ENCODE measurements at regions not wholly inside any gene's neighbourhood (a gene's known extent, or its start where the extent isn't known, plus 50 kb on each side); places are given as distances from the start of the nearest gene placed in this dataset.
"Not testable (repeated sequence)": the region's sequence is repeated elsewhere in the genome, so short reads cannot be mapped to it uniquely, and the experiment has no call there.

DNA sequence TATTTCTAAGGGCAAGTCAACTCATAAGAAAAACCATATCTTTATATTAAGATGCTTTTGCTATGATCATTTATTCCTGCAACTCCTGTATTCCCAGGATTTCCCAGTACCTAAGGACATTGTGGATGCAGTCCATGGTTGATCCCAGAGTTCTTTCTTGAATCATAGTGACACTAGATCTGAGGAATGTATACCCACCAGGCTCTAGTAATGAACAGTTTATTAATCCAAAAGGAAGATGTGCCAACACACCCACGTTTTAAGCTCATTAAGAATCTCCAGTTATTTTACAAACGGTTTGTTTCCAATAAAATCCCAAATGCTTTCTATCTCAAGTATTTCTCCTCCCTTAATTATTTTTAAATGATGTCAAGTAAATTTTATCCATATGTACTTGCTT, 210.8 kb upstream of the ZEB2 start:
- DNase-seq (ENCODE audit: low read depth in 2 of 2, low spot score in 1 of 2) = no peak

DNA sequence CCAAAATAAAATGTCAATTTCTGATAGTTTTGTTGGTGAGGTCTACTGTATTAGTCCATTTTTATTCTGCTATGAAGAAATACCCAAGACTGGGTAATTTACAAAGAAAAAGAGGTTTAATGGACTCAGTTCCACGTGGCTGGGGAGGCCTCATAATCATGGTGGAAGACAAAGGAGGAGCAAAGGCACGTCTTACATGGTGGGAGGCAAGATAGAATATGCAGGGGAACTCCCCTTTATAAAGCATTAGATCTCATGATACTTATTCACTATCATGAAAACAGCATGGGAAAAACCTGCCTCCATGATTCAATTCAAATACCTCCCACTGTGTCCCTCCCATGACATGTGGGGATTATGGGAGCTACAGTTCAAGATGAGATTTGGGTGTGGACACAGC, 204.5 kb upstream of the ZEB2 start:
- DNase-seq (ENCODE audit: low read depth in 2 of 2, low spot score in 1 of 2) = not testable (repeated sequence)

DNA sequence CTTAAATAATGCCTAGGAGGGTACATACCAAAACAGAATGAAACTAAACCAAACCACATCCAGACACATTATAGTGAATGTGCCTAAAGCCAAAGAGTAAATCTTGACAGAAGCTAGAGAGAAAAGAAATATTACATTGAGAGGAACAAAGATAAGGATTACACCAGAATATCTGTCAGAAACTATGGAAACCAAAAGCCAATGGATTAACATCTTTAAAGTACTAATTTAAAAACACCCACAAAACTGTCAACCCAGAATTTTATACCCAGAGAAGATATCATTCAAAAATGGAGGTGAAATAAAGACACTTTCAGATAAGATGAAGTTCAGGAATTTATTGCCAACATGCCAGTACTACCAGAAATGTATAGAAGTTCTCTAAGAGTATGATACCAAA, 198.5 kb upstream of the ZEB2 start:
- no peak for DNase-seq (ENCODE audit: low read depth in 2 of 2, low spot score in 1 of 2)

DNA sequence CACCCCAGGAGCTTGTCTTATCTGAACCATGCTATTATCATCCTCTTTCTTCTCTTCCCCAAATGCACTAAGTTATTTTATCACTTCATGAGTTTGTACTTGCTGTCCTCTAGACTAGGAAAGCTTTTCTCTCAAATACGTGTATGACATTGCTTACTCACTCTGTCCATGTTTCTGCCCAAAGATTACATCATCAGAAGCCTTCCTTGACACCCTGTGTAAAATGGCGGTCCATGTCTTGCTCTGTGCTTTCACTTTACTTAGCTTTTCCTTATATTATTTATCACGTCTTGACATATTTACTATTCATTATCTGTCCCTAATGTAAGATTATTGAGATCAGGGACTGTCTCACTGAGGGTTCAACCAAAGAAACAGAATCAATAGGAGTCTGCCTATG, 196.1 kb upstream of the ZEB2 start:
- no peak for DNase-seq (ENCODE audit: low read depth in 2 of 2, low spot score in 1 of 2)

DNA sequence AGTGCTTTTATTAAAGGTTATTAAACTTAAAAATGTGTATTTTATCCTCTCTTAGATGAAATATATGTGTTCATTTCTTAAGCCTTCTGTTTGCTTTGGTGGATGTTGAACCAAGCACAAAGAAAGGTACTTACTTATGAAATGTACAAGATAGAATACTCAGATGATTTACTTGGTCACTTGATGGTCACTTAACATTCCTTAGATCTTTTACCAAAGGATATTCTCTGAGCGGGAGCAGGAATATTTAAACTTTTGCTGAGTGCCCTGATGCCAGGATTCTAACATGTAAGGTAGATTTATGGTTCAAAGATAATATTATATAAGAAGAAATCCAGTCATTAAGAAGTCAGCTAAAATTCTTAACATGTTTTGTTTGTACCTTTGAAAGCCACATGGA, 193.5 kb upstream of the ZEB2 start:
- no peak for DNase-seq (ENCODE audit: low read depth in 2 of 2, low spot score in 1 of 2)

DNA sequence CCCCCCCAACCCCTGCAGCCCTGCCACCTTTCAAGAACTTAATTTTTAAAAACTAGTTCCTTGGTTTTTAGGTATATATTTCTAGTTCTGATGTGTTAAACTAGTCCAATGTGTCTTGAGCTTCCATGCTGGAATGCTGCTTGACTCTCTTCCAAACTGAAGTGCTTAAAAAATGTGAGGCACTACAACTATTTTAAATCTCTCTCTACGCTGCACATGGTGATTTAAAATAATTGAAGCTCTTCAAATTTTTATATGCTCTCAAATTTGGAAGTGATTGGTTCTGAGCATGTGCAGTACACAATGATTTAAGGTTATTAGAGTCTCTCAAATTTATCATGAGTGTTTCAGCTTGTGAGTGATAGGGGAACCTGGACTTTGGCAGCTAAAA, 192.6 kb upstream of the ZEB2 start:
- DNase-seq (ENCODE audit: low read depth in 2 of 2, low spot score in 1 of 2) = no peak

DNA sequence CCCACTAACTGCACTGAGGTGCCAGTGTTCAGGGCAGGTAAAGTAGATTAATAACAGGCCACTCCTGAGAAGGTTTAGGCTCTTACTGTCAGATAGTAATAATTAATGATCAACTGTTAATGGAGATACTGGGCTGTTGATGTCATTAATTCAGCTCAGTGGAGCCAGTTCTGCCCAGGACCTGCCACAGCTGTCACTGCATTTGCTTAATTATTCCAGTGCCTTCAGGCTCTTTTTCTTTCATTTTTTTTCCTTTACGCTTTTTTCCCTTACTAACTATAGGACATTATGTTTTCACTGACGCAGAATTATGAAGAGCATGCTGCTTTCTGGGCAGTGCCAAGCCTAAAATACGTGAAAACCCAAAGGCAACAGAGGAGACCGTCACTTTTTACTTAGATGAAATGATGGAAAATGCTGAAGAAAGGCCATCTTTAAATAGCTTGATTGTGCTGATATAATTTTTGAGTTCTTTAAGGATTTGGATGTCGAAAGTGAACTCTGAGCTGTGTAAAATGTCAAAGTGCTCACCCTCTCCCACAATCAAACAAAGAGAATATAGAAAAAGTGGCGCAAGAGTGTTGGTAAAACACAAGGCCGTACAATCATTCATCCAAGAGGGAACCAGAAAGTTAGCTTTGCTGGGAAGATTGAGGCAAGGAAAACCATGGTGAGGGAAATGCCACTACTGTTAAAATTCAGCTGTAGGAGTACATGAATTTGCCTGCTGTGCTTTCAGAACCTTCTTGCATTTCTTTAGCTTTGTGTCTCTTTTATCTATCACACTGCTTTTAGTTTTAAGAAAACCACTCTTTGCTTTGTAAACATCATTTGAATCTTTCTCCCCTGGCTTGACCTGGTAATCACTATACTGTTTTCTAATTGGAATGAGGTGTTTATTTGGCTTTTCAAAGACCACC, 192.0 kb upstream of the ZEB2 start:
- no peak for DNase-seq (ENCODE audit: low read depth in 2 of 2, low spot score in 1 of 2)

DNA sequence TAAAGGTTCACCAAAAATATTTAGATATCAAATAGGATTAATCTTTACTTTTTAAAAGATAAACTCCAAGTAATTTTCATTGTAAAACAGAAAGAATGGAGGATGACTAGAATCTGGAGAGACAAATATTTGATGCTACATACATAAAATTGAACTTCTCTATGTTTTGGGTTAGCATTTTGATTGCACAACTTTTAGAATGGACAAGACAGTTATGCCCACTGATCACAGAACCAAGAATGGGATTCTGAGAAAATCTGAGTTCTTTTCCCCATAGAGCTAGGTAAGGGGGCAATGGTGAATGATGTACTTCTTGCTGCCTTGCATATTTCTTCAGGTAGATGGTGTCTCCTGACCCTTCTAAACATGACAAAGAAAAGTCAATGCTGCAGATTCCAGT, 191.2 kb upstream of the ZEB2 start:
- no peak for DNase-seq (ENCODE audit: low read depth in 2 of 2, low spot score in 1 of 2)

DNA sequence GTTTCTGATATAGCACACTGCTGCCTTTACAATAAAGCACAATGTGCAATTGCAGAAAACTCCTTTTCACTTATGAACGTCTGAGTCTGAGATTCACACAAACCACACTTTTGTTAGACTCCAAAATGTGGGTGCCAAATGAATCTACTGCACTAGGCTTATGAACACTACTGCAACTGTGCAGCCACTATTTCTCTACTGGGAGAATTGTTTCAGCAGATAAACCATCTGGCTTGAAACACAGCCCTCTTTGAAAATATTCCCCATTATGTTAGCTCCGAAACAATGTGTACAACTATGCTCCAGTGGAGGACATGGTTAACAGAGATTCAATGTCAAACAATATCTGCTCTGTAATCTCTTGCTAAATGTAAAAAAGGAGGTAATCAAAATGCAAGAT, 188.7 kb upstream of the ZEB2 start:
- DNase-seq (ENCODE audit: low read depth in 2 of 2, low spot score in 1 of 2) = no peak

DNA sequence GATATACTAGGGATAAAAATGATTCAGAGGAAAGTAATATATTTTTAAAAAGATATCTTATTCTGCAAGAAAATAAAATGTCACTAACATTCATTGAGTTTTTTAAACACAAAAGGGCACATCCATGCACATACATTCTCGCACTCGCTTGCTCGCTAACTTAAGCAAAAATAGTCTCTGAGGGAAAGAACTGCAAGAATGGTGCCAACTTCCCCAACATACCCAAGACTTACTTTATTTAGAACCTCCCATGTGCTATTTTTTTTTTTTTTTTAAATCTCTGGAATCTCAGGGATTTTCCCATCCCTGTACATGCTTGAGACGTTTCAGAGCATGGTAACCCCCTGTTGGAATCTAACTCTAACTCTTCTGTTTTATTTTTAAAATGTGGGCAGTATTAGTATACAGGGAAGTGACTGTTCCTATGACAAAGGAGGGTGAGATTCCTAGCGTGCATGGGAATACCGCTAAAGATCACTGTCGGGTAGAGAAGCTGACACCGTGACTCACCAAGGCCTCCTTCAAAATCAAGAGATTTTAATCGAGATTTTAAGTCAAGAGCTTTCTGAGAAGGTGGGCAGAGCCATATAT, 187.9 kb upstream of the ZEB2 start:
- DNase-seq (ENCODE audit: low read depth in 2 of 2, low spot score in 1 of 2) = no peak

DNA sequence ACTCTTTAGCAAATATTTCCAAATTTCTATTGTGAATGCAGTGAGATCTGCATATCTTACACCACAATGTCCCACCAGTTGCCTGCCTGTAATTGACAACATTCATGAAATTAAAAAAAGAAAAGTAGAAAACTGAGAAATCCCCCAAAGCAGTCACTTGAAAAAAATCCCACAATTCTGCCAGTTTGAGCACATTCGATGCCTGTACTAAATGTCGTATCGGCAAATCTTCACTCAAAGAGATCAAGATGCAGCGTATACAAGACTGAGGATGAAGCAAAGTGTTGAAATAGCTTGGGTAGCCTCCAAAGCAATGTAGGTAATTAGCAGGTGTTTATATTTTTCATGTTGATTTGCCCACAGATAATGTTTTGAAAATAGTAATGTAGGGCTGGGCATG, 186.7 kb upstream of the ZEB2 start:
- DNase-seq (ENCODE audit: low read depth in 2 of 2, low spot score in 1 of 2) = no peak

DNA sequence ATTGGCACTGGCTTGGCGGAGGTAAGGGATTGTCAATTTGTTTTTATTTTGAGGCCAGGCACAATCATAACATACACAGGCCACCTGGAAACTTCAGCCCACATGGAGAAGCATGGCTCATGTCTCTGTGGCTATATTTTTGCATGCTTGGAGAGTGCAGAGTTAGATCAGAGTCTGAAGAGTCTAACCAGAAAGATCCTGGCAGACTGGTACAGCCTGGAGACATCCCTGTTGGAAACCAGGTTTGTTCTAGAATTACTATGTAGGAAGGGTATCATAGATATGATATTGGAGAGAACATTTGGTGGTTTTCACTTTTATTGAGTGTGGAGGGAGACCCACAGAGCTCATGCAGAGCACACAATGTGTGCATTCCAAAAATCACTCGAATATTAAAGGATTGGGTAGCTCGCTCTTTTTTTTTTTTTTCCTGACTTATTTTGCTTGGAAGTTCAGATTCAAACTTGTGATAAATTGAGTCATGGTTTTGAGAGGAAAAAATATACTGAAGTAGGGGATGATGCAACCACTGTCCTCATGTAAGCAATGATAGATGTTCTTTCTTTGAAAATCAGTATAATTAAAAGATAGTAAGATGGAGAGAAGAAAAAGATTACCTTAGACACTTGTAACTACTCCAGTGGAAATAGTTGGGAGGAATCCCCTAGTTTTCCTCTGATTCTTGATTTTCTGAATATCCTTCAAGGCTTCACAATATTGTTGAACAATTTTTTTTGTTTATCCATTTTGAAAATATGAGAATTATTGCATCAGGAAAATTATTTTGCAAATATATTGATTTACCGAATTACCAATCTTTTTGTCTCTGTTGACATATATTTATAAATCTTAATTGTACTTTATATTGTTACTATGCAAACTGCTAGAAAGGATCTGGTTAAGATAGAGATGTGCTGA, 185.7 kb upstream of the ZEB2 start:
- no peak for DNase-seq (ENCODE audit: low read depth in 2 of 2, low spot score in 1 of 2)

DNA sequence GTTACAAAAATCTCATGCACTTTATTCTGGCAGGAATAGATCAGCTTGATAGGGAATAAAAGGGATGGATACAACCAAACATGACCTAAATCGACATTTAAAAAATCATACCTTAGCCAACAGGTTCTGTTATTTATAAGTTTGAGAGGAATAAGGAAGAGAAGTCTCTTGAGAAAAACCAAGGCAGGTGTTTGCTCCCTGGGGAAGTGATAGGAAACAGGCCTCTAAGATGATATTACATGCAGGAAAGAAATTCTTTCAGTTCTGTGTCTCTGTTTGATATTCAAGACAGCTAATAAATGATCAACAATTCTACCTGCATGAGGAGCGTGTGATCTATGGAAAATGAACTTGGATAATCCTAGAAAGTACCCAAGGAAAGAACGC, 184.8 kb upstream of the ZEB2 start:
- DNase-seq (ENCODE audit: low read depth in 2 of 2, low spot score in 1 of 2) = no peak

DNA sequence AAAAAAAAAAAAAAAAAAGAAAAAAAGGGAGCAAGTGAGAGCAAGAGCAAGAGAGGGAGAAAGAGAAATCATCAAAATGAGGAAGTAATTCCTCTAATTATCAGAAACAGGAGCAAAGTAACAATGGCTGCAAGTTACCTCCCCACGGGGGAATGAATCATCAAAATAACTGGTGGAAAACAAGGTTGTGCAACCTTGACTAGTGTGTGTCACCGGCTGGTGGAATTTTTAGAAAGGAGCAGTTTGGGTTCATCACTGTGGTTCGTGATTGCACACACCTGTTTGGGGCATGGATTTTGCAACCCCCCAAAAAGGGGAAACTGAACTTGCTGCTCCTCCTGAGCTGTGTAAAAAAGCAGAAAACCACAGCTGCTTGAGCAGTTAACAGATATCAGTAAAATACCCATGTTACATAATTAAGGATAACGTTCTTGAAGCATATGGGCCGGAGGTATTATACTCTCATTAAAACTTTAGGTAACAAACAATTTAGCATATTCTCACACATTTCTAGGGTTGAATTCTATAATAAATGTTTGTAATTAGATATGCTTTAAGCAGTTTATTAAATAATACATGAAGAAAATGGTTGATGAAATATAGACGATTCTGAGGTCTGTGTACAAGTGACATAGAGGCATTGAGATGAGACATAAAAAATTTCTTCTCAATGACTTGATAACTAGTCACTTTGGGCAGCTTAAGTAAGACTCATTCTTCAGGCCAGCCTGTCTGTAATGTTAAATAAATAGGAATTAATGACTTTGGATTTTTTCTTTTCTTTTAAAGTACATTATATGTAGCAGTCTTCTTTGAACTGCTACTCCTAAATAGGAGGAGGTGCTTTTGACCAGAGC, 184.2 kb upstream of the ZEB2 start:
- DNase-seq (ENCODE audit: low read depth in 2 of 2, low spot score in 1 of 2) = no peak

DNA sequence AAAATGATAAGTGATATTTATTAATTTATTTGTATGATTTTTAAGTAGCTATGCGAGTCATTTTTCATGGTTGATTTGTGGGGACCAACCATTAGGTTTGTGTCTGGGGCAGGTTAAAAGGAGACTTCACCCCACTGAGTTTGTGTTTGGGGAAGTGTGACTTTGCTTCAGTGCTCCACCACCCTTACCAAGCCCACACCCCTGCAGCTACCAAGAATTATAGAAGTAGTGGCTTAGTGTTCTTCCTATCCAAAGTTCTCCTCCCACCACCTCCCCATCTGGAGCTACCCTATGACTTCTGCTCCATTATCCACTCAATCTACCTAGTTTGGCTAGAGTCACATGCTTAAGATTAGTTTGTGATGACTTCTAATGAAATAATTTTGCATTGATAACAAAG, 182.1 kb upstream of the ZEB2 start:
- no peak for DNase-seq (ENCODE audit: low read depth in 2 of 2, low spot score in 1 of 2)

DNA sequence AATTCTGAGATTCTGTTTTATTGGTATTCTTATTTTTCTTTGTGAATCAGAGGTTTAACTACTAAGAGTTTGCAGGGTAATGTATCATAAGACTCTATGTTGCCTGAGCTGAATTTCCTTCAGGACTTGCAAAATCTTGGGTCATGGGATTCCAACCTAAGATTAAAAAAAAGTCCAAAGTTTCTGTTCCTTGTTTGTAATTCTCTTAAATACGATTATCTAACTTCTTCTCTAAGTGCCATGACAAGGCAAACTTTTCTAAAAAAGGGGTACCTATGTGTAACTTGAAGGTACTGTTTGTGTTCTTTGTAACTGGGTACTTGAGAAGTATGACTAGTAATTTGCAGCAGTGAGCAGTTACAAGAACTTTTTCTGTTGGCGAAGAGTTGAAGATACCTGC, 181.3 kb upstream of the ZEB2 start:
- no peak for DNase-seq (ENCODE audit: low read depth in 2 of 2, low spot score in 1 of 2)

DNA sequence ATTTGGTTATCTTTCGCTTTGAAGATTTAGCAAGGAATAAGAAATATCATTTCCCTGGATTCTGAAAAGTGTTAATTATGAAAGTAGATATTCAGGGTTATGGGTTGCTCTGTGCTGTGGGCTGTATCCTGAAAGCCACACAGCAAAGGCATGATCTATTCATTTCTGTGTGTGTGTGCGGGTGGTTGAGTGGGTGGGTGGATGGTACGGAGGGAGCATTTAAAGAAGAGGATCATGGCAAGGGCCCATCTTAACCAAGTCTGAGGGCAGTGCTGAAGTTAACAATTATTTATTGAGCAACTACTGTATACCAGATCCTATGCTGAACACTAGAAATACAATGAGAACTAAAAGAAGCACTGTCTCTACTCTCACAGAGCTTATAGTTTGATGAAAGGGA, 178.2 kb upstream of the ZEB2 start:
- DNase-seq (ENCODE audit: low read depth in 2 of 2, low spot score in 1 of 2) = no peak

DNA sequence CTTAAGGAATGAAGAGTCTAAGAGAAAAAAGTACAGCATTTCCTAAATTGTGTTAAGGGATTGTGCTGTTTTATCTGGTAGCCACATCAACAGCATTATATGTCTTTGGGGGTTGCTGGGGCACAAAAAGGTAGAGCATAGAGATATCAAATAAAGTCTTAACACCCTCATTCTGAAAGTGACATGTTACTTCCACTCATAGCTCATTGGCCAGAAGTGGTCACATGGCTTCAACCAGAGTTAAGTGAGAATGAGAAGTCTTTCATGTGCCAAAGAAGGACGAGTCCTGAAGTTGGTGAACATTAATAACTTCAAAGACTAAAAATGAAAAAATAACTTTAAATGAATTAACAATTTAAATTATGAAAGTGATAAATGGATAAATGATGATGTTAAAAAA, 175.7 kb upstream of the ZEB2 start:
- no peak for DNase-seq (ENCODE audit: low read depth in 2 of 2, low spot score in 1 of 2)

DNA sequence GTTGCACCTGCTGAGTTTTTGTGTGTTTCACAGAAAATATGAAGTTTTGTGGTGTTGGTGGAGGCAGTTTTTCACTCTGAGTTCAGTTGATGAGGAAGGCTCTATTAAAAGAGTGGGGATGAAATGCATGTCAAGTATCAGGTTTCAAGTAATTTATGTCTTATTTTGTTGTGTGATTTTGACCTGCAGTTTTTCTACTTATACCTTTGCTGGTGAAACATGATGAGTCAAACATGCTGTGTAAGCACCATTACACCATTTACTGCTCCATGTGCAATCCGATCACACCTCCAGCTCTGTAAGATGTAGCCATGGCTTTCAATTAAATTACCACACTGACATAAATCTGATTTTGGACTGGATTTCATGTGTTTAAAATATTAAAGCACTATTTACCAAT, 174.5 kb upstream of the ZEB2 start:
- no peak for DNase-seq (ENCODE audit: low read depth in 2 of 2, low spot score in 1 of 2)

DNA sequence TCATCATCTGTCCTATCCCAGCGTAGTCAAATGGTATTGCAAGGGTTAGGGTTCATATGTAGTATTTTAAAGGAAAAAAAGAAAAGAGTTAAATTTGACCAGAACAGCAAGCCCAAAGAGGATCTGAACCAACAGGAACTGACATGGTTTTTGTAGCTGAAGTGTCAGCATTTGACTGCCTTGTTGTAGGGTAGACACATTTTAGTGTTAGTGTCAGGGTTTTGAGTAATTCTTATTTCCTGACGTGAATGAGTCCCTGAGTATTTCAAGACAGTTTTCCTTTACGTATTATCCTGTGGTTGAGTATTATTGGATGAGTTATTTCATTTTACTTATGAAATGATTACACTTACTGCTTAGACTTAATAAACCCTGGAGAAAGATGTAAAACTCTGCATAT, 173.3 kb upstream of the ZEB2 start:
- DNase-seq (ENCODE audit: low read depth in 2 of 2, low spot score in 1 of 2) = no peak

DNA sequence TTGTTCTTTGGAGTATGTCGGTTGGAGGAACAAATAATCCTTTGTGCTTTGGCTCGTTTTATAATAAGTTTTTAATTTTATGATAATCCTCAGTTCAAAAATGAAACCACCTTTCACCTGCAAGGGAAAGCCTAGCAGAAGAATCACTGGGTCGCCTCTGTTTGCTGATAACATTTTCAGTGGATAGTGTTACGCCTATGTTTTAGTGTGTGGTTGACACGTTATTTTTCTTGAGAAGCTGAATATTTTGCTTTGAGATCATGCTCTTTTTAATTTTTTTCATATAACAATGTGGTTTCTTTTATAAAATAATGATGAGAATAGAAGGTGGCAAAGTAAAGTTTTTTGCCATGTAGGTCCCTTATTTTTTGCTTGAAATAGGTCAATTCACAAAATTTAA, 172.7 kb upstream of the ZEB2 start:
- DNase-seq (ENCODE audit: low read depth in 2 of 2, low spot score in 1 of 2) = no peak

Data from stimulated activated CD8-positive, alpha-beta memory T cell treated with anti-CD3 and anti-CD28 coated beads, Interleukin-4, amount 100 ng/mL, for 1 hour (primary cell).